Fibroblast of pulmonary artery (primary cell): ENCODE measurements at regions not wholly inside any gene's neighbourhood (a gene's known extent, or its start where the extent isn't known, plus 50 kb on each side); places are given as distances from the start of the nearest gene placed in this dataset.

Source experiments
- DNase-seq: peaks from one replicate; pipeline ENCODE4 v3.0.0-alpha.2; 2010; ENCODE audit warnings: low read depth
- H3K4me3 ChIP-seq: replicated peaks from 2 replicates; pipeline ENCODE4 v1.5.1; 2011; ENCODE audit warnings: low read depth, mild to moderate bottlenecking, control low read depth, low read length, moderate library complexity
- TF ChIP-seq, protein P1 (sequence below): IDR thresholded peaks from 2 replicates; pipeline ENCODE4 v1.5.1; 2011; ENCODE audit warnings: mild to moderate bottlenecking, control low read depth, low read length, inconsistent platforms; ENCODE audit errors: missing control alignments

DNA sequence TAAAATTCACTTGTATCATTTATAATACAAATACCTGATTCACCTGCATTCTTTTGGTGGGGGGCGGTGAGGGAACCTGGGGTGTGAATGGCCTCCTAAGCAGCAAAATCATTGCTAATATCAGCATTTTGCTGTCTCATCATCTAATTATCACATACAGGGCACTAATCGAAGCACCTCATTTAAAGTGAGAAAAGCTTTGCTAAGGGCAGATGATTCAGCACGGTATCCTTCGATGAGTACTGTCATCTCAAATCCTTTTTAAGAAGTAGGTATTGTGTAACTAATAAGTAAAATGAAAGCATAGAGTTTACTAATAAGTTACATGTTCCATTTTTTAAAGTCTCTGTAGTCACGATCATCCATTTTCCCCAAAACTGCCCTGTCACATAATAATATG, 278.1 kb upstream of the SOX5 start:
- TF ChIP-seq, protein P1, sequence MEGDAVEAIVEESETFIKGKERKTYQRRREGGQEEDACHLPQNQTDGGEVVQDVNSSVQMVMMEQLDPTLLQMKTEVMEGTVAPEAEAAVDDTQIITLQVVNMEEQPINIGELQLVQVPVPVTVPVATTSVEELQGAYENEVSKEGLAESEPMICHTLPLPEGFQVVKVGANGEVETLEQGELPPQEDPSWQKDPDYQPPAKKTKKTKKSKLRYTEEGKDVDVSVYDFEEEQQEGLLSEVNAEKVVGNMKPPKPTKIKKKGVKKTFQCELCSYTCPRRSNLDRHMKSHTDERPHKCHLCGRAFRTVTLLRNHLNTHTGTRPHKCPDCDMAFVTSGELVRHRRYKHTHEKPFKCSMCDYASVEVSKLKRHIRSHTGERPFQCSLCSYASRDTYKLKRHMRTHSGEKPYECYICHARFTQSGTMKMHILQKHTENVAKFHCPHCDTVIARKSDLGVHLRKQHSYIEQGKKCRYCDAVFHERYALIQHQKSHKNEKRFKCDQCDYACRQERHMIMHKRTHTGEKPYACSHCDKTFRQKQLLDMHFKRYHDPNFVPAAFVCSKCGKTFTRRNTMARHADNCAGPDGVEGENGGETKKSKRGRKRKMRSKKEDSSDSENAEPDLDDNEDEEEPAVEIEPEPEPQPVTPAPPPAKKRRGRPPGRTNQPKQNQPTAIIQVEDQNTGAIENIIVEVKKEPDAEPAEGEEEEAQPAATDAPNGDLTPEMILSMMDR = no peak
- H3K4me3 ChIP-seq = no peak overlapping the region
- DNase-seq = no peak

DNA sequence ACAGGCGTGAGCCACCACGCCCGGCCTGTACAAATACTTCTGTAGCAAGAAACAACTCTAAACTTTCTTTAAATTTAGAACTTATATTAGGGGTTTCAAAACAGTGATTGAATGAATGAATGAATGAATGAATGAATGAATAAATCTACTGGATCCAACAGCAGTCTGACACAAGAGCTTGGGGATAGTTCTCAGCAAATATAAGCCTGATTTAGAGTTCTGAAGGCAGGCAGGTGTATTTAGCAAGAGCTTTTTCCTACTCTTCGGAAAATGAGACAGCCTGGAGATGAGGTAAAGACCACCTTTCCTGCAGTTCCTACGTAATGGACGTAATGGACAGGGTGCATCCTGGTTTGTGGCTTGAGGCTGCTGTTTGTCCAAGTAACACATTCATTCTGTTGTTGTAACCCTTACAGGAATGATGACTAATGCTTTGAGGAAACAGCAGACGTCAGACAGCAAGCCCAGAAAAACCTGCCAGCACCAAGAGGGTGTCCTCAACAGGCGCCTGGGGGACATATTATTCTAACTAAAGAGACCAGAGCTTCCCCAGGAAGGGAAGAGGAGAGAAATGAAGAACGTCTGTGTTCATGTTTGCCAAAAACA, 277.4 kb upstream of the SOX5 start:
- TF ChIP-seq, protein P1 = no peak
- H3K4me3 ChIP-seq = no peak overlapping the region
- DNase-seq = peak; percentile 91

DNA sequence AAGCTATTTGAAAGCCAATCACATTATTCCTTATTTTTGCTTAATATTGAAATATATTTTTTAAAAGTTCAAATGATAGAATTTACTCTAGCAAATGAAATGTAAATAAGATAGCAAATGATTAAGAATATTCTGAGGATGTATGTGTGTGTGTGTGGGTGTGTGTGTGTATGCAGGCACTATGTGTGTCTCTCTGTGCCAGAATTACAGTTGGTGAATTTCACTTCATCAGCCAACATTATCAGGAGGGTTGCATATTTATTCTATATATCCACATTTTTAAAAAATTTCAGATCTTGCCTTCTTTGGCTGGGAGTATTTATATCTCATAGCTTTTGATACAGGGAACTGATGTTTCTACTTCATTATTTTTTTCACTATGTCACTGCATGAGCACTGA, 274.9 kb upstream of the SOX5 start:
- TF ChIP-seq, protein P1 = no peak
- DNase-seq = no peak
- H3K4me3 ChIP-seq = no peak overlapping the region

GRCh38 chr12:24223926-24224325, 274.5 kb upstream of the SOX5 start:
- TF ChIP-seq, protein P1 = no peak
- H3K4me3 ChIP-seq = no peak overlapping the region
- DNase-seq = no peak

- TF ChIP-seq, protein P1 = no peak
- H3K4me3 ChIP-seq = no peak overlapping the region
- peak; percentile 86 for DNase-seq
These were observed 273.5 kb upstream of the SOX5 start for GRCh38 chr12:24222968-24223367.

DNA sequence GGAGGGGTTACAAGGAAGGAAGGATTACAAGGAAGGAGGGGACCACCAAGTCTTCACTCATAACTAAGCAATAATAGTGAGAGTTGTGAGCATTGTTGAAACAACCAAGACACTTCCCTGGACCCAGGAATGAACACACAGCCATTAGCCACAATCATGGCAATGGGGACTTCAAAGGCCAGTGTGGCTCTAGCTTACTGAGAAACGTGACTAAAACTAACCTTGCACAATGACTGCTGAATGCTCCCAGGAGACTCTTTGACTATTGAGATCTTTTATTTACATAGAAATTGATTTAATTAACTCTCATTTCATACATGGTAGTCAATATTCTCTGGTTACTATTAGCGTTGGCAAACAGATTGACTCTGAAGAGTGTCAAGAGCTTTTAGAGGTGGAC, 263.0 kb upstream of the SOX5 start:
- TF ChIP-seq, protein P1 = no peak
- no peak overlapping the region for H3K4me3 ChIP-seq
- no peak for DNase-seq

DNA sequence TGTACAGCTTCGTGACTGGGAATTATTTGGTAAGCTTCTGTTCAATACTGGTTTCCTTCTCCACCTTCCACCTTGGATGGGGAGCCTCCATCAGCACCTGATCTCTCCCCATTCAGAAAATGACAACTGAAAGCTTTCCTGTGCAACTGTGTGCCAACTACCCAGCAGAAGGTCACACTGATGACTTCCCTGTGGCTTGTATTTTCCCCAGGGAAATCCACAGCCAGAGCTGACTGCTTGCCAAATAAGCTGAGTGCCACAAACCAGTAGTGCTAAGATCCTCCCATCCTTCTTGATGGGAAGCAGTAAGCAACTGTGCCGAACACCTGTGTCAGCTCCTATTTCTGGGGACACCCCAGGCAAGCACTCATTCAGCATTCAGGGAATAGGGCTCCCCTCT, 257.2 kb upstream of the SOX5 start:
- TF ChIP-seq, protein P1 = no peak
- no peak for DNase-seq
- H3K4me3 ChIP-seq = no peak overlapping the region
